ENCODE measurements at regions not wholly inside any gene's neighbourhood (a gene's known extent, or its start where the extent isn't known, plus 50 kb on each side); places are given as distances from the start of the nearest gene placed in this dataset.

DNA sequence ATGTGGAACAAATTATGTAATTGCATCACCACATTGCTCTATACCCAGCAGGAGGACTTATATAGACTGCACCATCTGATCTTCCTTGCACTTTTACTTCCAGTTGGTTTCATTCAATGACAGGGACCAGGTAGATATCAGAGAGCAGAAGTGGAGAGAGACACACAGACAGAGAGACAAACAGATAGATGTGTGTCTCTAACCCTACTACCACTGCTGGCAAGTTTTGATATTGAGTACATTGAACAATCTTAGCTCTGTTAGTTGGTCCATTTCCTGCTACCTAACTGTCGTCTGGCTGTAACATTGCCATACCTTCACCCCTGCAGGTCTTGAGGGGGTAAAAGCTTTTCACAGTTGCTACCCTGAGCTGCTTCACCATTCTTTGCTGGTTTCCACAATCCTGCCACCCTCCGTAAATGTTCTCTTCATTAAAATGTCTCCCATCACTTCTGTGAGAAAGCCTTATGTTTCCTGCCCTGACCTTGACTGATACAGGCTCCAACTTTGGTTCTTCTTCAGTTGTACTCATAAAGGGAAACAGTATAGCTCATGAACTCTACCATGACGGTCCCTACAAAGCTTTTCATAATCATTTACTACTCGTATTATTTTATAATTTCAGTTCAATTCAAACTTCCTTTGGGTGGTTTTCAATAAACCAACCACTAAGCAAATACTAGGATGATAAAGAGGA lies 62.3 kb upstream of the ITGA4 start:
- DNase-seq (ENCODE audit: low spot score), result peak; percentile 14

DNA sequence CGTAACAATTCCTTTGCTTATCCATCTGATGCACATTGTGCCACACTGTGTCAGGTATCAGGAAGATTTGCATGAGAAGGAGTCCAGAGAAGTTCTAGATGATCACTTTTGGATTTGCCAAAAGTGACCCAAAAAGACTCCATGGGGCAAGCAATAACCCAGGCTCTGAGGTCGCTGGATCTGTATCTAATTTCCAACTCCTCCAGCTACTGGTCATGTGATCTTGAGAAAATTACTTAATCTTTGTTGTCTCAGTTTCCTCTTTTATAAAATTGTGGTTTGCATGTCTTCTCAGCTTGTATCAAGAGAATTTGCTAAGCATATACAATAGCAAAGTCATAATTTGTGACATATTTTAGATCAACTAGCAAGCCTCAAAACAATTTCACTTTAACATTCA lies 61.3 kb upstream of the ITGA4 start:
- no peak for DNase-seq (ENCODE audit: low spot score)

DNA sequence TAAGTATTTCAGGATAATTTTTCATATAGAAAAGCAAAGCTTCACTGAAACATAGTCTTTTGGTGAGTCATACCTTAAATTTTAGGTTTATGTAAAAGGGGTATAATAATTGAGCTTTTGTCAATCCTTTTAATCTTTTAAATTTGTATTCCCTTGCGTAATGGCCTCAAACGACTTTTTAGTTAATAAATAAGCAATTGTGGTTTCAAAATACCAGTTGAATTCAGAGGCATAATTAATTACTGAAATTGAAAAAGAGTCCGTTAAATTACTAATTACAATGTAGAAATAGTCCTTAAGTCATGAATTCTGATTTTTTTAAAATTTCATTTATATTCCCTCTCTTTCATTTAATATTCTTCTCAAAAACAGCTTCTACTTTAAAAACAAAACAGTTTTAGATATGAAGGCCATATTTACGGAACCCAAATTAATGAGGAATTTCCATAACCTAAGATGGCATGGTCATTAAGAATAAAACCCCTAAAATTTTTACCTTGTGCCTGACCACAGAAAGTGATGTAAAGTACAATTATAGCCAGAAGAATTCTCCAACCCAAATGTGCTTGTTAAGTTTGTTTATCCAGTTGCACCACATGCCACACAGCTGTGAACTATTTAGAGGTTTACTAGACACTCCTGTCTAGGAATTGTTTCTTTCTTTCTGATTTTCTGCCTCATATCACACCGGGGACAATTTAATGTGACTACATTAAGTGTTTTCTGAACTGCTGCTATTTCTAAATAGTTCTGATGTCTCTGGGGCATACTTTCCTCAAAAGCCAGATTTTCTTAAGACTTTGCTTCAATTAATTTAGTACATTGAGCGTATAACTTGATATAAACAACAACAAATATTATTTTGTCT lies 60.7 kb upstream of the ITGA4 start:
- DNase-seq (ENCODE audit: low spot score), result no peak

DNA sequence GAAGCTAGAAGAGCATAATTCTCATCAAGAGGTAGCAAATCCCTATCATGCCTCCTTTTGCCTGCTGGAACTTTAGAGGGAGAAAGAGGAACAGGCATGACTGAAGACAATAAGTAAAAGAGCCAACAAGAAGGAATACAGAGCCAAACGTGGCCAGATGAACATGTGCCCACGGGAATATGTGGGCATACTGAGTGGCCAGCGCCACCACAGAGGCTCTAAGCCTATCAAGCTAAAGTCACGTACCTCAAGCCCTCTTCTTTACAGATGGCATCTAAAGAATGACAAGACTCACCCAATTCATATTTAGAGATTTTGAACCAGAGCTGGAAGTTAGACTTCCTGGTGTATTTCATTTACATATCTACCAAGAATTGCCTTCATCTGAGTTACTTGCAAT lies 59.9 kb upstream of the ITGA4 start:
- DNase-seq (ENCODE audit: low spot score), result no peak

DNA sequence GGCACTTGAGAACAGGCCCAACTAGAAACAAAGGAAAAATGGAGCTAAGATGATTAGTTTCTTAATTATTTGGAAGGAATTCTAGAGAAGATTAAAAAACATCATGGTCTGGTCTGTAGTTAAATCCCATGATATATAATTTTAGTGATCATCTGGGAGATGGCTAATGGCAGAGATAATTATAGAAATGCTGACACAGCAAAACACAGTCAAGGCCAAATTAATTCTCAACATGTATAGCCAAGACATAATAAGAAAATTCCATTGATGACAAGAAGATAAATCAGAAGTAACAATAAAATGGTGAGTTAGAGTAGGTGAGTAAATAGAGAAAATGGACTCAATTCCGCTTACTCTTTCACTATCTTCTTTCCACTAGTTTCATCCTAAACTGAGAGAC lies 59.2 kb upstream of the ITGA4 start:
- DNase-seq (ENCODE audit: low spot score), result no peak

DNA sequence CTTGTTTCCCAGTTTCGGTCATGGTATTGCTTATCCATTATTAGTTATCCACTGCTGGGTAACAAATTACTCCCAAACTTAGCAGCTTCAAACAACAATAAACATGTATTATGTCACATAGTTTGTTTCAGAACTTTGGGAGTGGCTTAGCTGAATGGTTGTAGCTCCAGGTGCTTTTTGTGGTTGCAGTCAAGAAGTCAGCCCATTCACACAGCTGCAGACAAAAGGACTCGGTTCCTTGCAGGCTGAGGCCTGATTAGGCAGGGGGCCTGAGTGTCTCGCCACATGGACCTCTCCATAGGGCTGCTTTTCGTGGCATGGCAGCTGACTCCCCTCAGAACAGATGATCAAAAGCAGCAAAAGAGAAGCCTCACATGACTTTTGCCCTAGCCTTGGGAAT lies 58.2 kb upstream of the ITGA4 start:
- no peak for DNase-seq (ENCODE audit: low spot score)

DNA sequence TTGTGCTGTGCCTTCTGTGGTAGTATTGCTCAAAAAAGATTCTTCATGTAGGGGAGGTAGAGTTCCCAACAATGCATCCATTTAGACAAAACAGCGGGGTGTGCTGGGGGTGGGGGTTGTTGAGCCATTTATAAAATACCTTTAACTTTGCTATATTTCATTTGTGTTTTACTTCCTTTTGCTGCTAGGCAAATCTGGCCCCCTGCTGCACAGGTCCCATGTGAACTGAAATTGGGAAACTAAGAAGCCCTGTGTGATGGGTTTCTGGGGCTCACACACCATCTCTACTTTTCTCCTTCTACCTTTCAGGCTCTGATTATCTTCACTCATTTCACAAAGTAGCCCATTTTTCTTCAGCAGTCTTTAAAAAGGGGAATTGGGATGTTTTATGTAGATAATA lies 52.7 kb upstream of the ITGA4 start:
- no peak for DNase-seq (ENCODE audit: low spot score)

DNA sequence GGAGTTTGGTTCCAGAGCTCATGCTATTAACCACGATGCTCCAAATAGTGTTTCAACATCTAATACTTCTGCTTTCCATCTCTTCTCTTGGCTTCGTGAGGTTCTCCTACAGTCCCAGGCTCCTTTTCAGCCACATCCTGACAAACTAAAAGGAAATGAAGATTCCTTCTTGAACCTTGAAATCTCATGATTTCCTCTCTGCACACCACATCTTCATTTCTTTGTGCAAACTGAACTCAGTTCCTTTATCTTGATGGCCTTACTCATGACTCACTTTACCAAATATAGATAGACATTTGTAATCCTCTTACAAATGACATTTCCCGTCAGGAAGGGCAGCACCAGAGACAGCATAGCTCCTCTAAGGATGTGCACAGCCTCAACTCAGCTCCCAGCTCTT lies 50.0 kb upstream of the ITGA4 start:
- no peak for DNase-seq (ENCODE audit: low spot score)
